22Rv1 (cell line): ENCODE measurements at regions not wholly inside any gene's neighbourhood (a gene's known extent, or its start where the extent isn't known, plus 50 kb on each side); places are given as distances from the start of the nearest gene placed in this dataset.

Experiments
- ZFX ChIP-seq: fragments of 450-650 bp; IDR thresholded peaks from 2 replicates; pipeline ENCODE4 v1.6.1; 2017; ENCODE audit warnings: antibody characterized with exemption, borderline replicate concordance
- TF ChIP-seq, protein P1 (sequence below): fragments of 450-650 bp; IDR thresholded peaks from 2 replicates; pipeline ENCODE4 v1.5.1; 2017; ENCODE audit warnings: mild to moderate bottlenecking

DNA sequence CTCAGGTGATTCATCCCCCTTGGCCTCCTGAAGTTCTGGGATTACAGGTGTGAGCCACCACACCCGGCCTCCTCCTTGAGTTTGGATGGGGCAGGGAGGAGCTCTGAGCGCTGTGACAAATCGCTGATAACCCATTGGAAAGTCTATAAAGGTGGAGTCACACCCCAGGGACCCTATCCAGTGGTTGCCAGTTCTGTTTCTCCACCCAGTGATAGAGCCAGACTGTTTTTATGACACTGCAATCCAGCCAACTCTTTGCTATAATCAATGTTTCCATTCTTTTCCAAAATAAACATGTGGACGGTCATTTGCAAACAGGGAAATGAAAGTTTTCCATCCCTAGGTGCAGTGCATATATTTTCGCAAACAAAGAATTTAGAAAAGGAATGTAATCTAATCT is 142.0 kb upstream of the PELI2 start:
- TF ChIP-seq, protein P1, sequence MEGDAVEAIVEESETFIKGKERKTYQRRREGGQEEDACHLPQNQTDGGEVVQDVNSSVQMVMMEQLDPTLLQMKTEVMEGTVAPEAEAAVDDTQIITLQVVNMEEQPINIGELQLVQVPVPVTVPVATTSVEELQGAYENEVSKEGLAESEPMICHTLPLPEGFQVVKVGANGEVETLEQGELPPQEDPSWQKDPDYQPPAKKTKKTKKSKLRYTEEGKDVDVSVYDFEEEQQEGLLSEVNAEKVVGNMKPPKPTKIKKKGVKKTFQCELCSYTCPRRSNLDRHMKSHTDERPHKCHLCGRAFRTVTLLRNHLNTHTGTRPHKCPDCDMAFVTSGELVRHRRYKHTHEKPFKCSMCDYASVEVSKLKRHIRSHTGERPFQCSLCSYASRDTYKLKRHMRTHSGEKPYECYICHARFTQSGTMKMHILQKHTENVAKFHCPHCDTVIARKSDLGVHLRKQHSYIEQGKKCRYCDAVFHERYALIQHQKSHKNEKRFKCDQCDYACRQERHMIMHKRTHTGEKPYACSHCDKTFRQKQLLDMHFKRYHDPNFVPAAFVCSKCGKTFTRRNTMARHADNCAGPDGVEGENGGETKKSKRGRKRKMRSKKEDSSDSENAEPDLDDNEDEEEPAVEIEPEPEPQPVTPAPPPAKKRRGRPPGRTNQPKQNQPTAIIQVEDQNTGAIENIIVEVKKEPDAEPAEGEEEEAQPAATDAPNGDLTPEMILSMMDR: no peak
- no peak for TF ChIP-seq ZFX
